HEK293 (cell line): ENCODE measurements at regions not wholly inside any gene's neighbourhood (a gene's known extent, or its start where the extent isn't known, plus 50 kb on each side); places are given as distances from the start of the nearest gene placed in this dataset.

ENCODE experiments used
- CTCF ChIP-seq: fragments of 450-650 bp; formaldehyde crosslinking; IDR thresholded peaks from 2 replicates; pipeline ENCODE4 v1.5.1; 2016; ENCODE audit warnings: missing biosample characterization, missing genetic modification characterization
- PBX3 ChIP-seq: sonication (generic); formaldehyde crosslinking; IDR thresholded peaks from 2 replicates; pipeline ENCODE4 v1.8.1; 2022; ENCODE audit warnings: mild to moderate bottlenecking, moderate library complexity, missing genetic modification reagents
- ZBTB21 ChIP-seq: fragments of 450-650 bp; formaldehyde crosslinking; IDR thresholded peaks from 2 replicates; pipeline ENCODE4 v1.5.1; 2017; ENCODE audit warnings: missing biosample characterization, missing genetic modification characterization
- ZNF292 ChIP-seq: fragments of 450-650 bp; formaldehyde crosslinking; IDR thresholded peaks from 2 replicates; pipeline ENCODE4 v1.5.1; 2016; ENCODE audit warnings: low read depth, missing biosample characterization, missing genetic modification characterization, borderline replicate concordance
- ZNF510 ChIP-seq: fragments of 450-650 bp; formaldehyde crosslinking; IDR thresholded peaks from 2 replicates; pipeline ENCODE4 v1.5.1; 2018; ENCODE audit warnings: mild to moderate bottlenecking, missing genetic modification characterization, missing biosample characterization; ENCODE audit not compliant: insufficient replicate concordance
- ZNF549 ChIP-seq: fragments of 450-650 bp; IDR thresholded peaks from 2 replicates; pipeline ENCODE4 v1.5.1; 2018; ENCODE audit warnings: missing biosample characterization, missing genetic modification characterization, mild to moderate bottlenecking, inconsistent platforms, moderate library complexity
- ZNF623 ChIP-seq: fragments of 450-650 bp; formaldehyde crosslinking; IDR thresholded peaks from 2 replicates; pipeline ENCODE4 v1.5.1; 2016; ENCODE audit warnings: missing biosample characterization, missing genetic modification characterization
- TF ChIP-seq, protein P1 (sequence below): fragments of 450-650 bp; formaldehyde crosslinking; conservative IDR thresholded peaks from 2 replicates; pipeline ENCODE4 v1.5.1; 2016; ENCODE audit warnings: low read depth, missing biosample characterization, missing genetic modification characterization

GRCh38 chr11:23202611-23203010 lies 342.3 kb upstream of the CCDC179 start:
- TF ChIP-seq ZNF623 (tag by site-specific recombination), result no peak
- no peak for TF ChIP-seq CTCF (tag by site-specific recombination)
- TF ChIP-seq, protein P1, sequence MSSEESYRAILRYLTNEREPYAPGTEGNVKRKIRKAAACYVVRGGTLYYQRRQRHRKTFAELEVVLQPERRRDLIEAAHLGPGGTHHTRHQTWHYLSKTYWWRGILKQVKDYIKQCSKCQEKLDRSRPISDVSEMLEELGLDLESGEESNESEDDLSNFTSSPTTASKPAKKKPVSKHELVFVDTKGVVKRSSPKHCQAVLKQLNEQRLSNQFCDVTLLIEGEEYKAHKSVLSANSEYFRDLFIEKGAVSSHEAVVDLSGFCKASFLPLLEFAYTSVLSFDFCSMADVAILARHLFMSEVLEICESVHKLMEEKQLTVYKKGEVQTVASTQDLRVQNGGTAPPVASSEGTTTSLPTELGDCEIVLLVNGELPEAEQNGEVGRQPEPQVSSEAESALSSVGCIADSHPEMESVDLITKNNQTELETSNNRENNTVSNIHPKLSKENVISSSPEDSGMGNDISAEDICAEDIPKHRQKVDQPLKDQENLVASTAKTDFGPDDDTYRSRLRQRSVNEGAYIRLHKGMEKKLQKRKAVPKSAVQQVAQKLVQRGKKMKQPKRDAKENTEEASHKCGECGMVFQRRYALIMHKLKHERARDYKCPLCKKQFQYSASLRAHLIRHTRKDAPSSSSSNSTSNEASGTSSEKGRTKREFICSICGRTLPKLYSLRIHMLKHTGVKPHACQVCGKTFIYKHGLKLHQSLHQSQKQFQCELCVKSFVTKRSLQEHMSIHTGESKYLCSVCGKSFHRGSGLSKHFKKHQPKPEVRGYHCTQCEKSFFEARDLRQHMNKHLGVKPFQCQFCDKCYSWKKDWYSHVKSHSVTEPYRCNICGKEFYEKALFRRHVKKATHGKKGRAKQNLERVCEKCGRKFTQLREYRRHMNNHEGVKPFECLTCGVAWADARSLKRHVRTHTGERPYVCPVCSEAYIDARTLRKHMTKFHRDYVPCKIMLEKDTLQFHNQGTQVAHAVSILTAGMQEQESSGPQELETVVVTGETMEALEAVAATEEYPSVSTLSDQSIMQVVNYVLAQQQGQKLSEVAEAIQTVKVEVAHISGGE (tag by site-specific recombination), result no peak
- no peak for TF ChIP-seq ZNF549 (tag by site-specific recombination)
- TF ChIP-seq ZNF292 (tag by site-specific recombination), result no peak
- TF ChIP-seq ZBTB21 (tag by site-specific recombination), result no peak
- TF ChIP-seq ZNF510 (tag by site-specific recombination), result no peak
- TF ChIP-seq PBX3, result no peak
